ENCODE measurements at regions not wholly inside any gene's neighbourhood (a gene's known extent, or its start where the extent isn't known, plus 50 kb on each side); places are given as distances from the start of the nearest gene placed in this dataset.

- Histone ChIP-seq H3K27me3 (replicated peaks) (no peaks in the 10 kb centered on the region), H3K27ac (peak overlapping the region; percentile 82), H3K4me3 (ENCODE audit: low read depth, low read length) (no peak overlapping the region), H3K36me3 (replicated peaks) (no peaks in the 10 kb centered on the region)
- in situ Hi-C loops (cut with HindIII; ENCODE audit: low pct_ligation_motif_present, low sequenced_read_pairs), result no loop called here
- DNase-seq, result no peak
- TF ChIP-seq CTCF (IDR thresholded peaks at IDR 0.05; ENCODE audit: low read depth, low read length, missing control alignments), result no peak
Observed at GRCh38 chr11:92384802-92385201, 160.2 kb downstream of the FAT3 start.

GRCh38 chr11:92386577-92386976, 162.0 kb downstream of the FAT3 start:
- Histone ChIP-seq H3K4me3 (ENCODE audit: low read depth, low read length) (no peak overlapping the region), H3K36me3 (replicated peaks) (no peaks in the 10 kb centered on the region), H3K27me3 (replicated peaks) (no peaks in the 10 kb centered on the region), H3K27ac (no peak overlapping the region)
- in situ Hi-C loops (cut with HindIII; ENCODE audit: low pct_ligation_motif_present, low sequenced_read_pairs), result no loop called here
- no peak for TF ChIP-seq CTCF (IDR thresholded peaks at IDR 0.05; ENCODE audit: low read depth, low read length, missing control alignments)
- no peak for DNase-seq

- TF ChIP-seq CTCF (IDR thresholded peaks at IDR 0.05; ENCODE audit: low read depth, low read length, missing control alignments), result no peak
- Histone ChIP-seq H3K36me3 (replicated peaks) (no peaks in the 10 kb centered on the region), H3K4me3 (ENCODE audit: low read depth, low read length) (no peak overlapping the region), H3K27me3 (replicated peaks) (no peaks in the 10 kb centered on the region), H3K27ac (no peak overlapping the region)
- no peak for DNase-seq
- in situ Hi-C loops (cut with HindIII; ENCODE audit: low pct_ligation_motif_present, low sequenced_read_pairs), result no loop called here
Observed at GRCh38 chr11:92387859-92388258, 163.2 kb downstream of the FAT3 start.

GRCh38 chr11:92388380-92388779, 163.8 kb downstream of the FAT3 start:
- no peak for DNase-seq
- no peaks in the 10 kb centered on the region for H3K27me3 ChIP-seq (replicated peaks)
- no peak overlapping the region for H3K27ac ChIP-seq
- in situ Hi-C loops (cut with HindIII; ENCODE audit: low pct_ligation_motif_present, low sequenced_read_pairs), result no loop called here
- peak; percentile 24 for TF ChIP-seq CTCF (IDR thresholded peaks at IDR 0.05; ENCODE audit: low read depth, low read length, missing control alignments)
- H3K4me3 ChIP-seq (ENCODE audit: low read depth, low read length), result no peak overlapping the region
- no peaks in the 10 kb centered on the region for H3K36me3 ChIP-seq (replicated peaks)

GRCh38 chr11:92390783-92391182, 166.2 kb downstream of the FAT3 start:
- in situ Hi-C loops (cut with HindIII; ENCODE audit: low pct_ligation_motif_present, low sequenced_read_pairs), result no loop called here
- H3K36me3 ChIP-seq (replicated peaks), result no peaks in the 10 kb centered on the region
- no peak overlapping the region for H3K4me3 ChIP-seq (ENCODE audit: low read depth, low read length)
- DNase-seq, result no peak
- no peak for TF ChIP-seq CTCF (IDR thresholded peaks at IDR 0.05; ENCODE audit: low read depth, low read length, missing control alignments)
- H3K27ac ChIP-seq, result no peak overlapping the region
- no peaks in the 10 kb centered on the region for H3K27me3 ChIP-seq (replicated peaks)

- Histone ChIP-seq H3K4me3 (ENCODE audit: low read depth, low read length) (no peak overlapping the region), H3K27me3 (replicated peaks) (no peaks in the 10 kb centered on the region), H3K36me3 (replicated peaks) (no peaks in the 10 kb centered on the region), H3K27ac (no peak overlapping the region)
- TF ChIP-seq CTCF (IDR thresholded peaks at IDR 0.05; ENCODE audit: low read depth, low read length, missing control alignments), result no peak
- DNase-seq, result no peak
- in situ Hi-C loops (cut with HindIII; ENCODE audit: low pct_ligation_motif_present, low sequenced_read_pairs), result no loop called here
Observed at GRCh38 chr11:92391364-92391763, 166.7 kb downstream of the FAT3 start.

Measured in brain microvascular endothelial cell (primary cell).